Thyroid gland (tissue), 4 donors: ENCODE measurements at regions not wholly inside any gene's neighbourhood (a gene's known extent, or its start where the extent isn't known, plus 50 kb on each side); places are given as distances from the start of the nearest gene placed in this dataset.

Source experiments
- CTCF ChIP-seq, 6 experiments: fragments of 200-600 bp in 3 of 6; fragments of 450-650 bp in 3 of 6; sonication (generic) in 3 of 6; IDR thresholded peaks; one replicate each; pipeline ENCODE4 v1.5.1; 2016 to 2019; ENCODE audit warnings: antibody characterized with exemption in 6 of 6, mild to moderate bottlenecking in 2 of 6, inconsistent platforms in 1 of 6, moderate library complexity in 1 of 6
- POLR2A ChIP-seq, 2 donors: fragments of 450-650 bp; IDR thresholded peaks; one replicate each; pipeline ENCODE4 v1.6.1; 2017; ENCODE audit warnings: antibody characterized with exemption in 2 of 2, mild to moderate bottlenecking in 2 of 2, moderate library complexity in 1 of 2

- TF ChIP-seq CTCF (IDR thresholded peaks at IDR 0.05) (no peak), POLR2A (IDR thresholded peaks at IDR 0.05) (no peak)
Measured at GRCh38 chr9:3736161-3736560, 210.4 kb upstream of the RFX3 start.
